HEK293 (cell line): ENCODE measurements at regions not wholly inside any gene's neighbourhood (a gene's known extent, or its start where the extent isn't known, plus 50 kb on each side); places are given as distances from the start of the nearest gene placed in this dataset.

ENCODE experiments used
- CTCF ChIA-PET: fragments of 350-600 bp; formaldehyde crosslinking; extraction: SDS; loops from one replicate; lab custom pipeline; 2021; ENCODE audit warnings: antibody characterized with exemption; lab: Yijun Ruan, JAX
- POLR2A ChIA-PET: fragments of 300-600 bp; formaldehyde crosslinking; extraction: SDS; loops from one replicate; lab custom pipeline; 2020; ENCODE audit warnings: antibody characterized with exemption, inconsistent platforms; lab: Yijun Ruan, JAX
- H3K27ac ChIP-seq: fragments of 200-500 bp; sonication (Bioruptor generic); 2 replicates; pipeline ENCODE4 v1.5.1; 2014; ENCODE audit warnings: low read depth, low read length, control low read depth, inconsistent platforms; ENCODE audit errors: extremely low read depth
- H3K36me3 ChIP-seq, 2 experiments: fragments of 200-500 bp in 1 of 2; sonication (Bioruptor generic) in 1 of 2; 1 replicate in 1 of 2; 2 replicates in 1 of 2; pipeline ENCODE4 v1.5.1; 2014 to 2017; ENCODE audit warnings: inconsistent platforms in 2 of 2, low read length in 2 of 2; ENCODE audit not compliant: control insufficient read depth in 2 of 2, insufficient read depth in 1 of 2
- H3K4me1 ChIP-seq: fragments of 200-500 bp; sonication (Bioruptor generic); 2 replicates; pipeline ENCODE4 v1.5.1; 2014; ENCODE audit warnings: mild to moderate bottlenecking, low read length, inconsistent platforms; ENCODE audit not compliant: control insufficient read depth, insufficient read depth
- H3K4me3 ChIP-seq: 2 replicates; pipeline ENCODE4 v1.5.1; 2011; ENCODE audit warnings: low read depth, mild to moderate bottlenecking, control low read depth, low read length, moderate library complexity
- H3K9me3 ChIP-seq: fragments of 200-500 bp; sonication (Bioruptor generic); 2 replicates; pipeline ENCODE4 v1.5.1; 2014; ENCODE audit warnings: low read depth, low read length, inconsistent platforms; ENCODE audit not compliant: control insufficient read depth, insufficient read depth
- BCL11B ChIP-seq: fragments of 450-650 bp; formaldehyde crosslinking; IDR thresholded peaks from 2 replicates; pipeline ENCODE4 v1.5.1; 2016; ENCODE audit warnings: low read depth, missing biosample characterization, missing genetic modification characterization
- IKZF3 ChIP-seq: fragments of 450-650 bp; IDR thresholded peaks from 2 replicates; pipeline ENCODE4 v1.5.0; 2018; ENCODE audit warnings: missing biosample characterization, mild to moderate bottlenecking, missing genetic modification characterization, moderate library complexity
- KLF10 ChIP-seq: fragments of 450-650 bp; IDR thresholded peaks from 2 replicates; pipeline ENCODE4 v1.5.1; 2018; ENCODE audit warnings: missing biosample characterization, mild to moderate bottlenecking, missing genetic modification characterization
- YY1 ChIP-seq: fragments of 450-650 bp; formaldehyde crosslinking; IDR thresholded peaks from 2 replicates; pipeline ENCODE4 v1.5.1; 2018; ENCODE audit warnings: missing biosample characterization, missing genetic modification characterization
- ZBTB8A ChIP-seq: fragments of 450-650 bp; formaldehyde crosslinking; IDR thresholded peaks from 2 replicates; pipeline ENCODE4 v1.5.1; 2016; ENCODE audit warnings: missing biosample characterization, missing genetic modification characterization
- ZFP3 ChIP-seq: fragments of 450-650 bp; formaldehyde crosslinking; IDR thresholded peaks from 2 replicates; pipeline ENCODE4 v1.5.1; 2016; ENCODE audit warnings: low read depth, missing biosample characterization, missing genetic modification characterization
- ZFP37 ChIP-seq: fragments of 450-650 bp; formaldehyde crosslinking; IDR thresholded peaks from 2 replicates; pipeline ENCODE4 v1.5.1; 2016; ENCODE audit warnings: missing biosample characterization, missing genetic modification characterization
- ZNF169 ChIP-seq: fragments of 450-650 bp; formaldehyde crosslinking; IDR thresholded peaks from 2 replicates; pipeline ENCODE4 v1.5.1; 2016; ENCODE audit warnings: missing biosample characterization, missing genetic modification characterization
- ZNF239 ChIP-seq: fragments of 450-650 bp; formaldehyde crosslinking; IDR thresholded peaks from 2 replicates; pipeline ENCODE4 v1.5.1; 2016; ENCODE audit warnings: missing biosample characterization, missing genetic modification characterization
- ZNF311 ChIP-seq: fragments of 450-650 bp; formaldehyde crosslinking; IDR thresholded peaks from 2 replicates; pipeline ENCODE4 v1.5.1; 2017; ENCODE audit warnings: missing biosample characterization, missing genetic modification characterization, borderline replicate concordance
- ZNF324 ChIP-seq: fragments of 450-650 bp; formaldehyde crosslinking; IDR thresholded peaks from 2 replicates; pipeline ENCODE4 v1.5.1; 2016; ENCODE audit warnings: missing biosample characterization, missing genetic modification characterization
- ZNF341 ChIP-seq: fragments of 450-650 bp; formaldehyde crosslinking; IDR thresholded peaks from 2 replicates; pipeline ENCODE4; 2016; ENCODE audit warnings: low read depth, missing biosample characterization, missing genetic modification characterization
- ZNF354C ChIP-seq: fragments of 450-650 bp; formaldehyde crosslinking; IDR thresholded peaks from 2 replicates; pipeline ENCODE4 v1.5.1; 2016; ENCODE audit warnings: missing biosample characterization, missing genetic modification characterization, low read depth, borderline replicate concordance
- ZNF37A ChIP-seq: fragments of 450-650 bp; IDR thresholded peaks from 2 replicates; pipeline ENCODE4 v1.5.1; 2018; ENCODE audit warnings: missing biosample characterization, missing genetic modification characterization
- ZNF426 ChIP-seq: fragments of 450-650 bp; formaldehyde crosslinking; IDR thresholded peaks from 2 replicates; pipeline ENCODE4 v1.5.1; 2017; ENCODE audit warnings: missing biosample characterization, missing genetic modification characterization, mild to moderate bottlenecking, inconsistent platforms, moderate library complexity
- ZNF501 ChIP-seq: fragments of 450-650 bp; formaldehyde crosslinking; IDR thresholded peaks from 2 replicates; pipeline ENCODE4 v1.5.1; 2016; ENCODE audit warnings: missing biosample characterization, missing genetic modification characterization
- ZNF549 ChIP-seq: fragments of 450-650 bp; IDR thresholded peaks from 2 replicates; pipeline ENCODE4 v1.5.1; 2018; ENCODE audit warnings: missing biosample characterization, missing genetic modification characterization, mild to moderate bottlenecking, inconsistent platforms, moderate library complexity
- ZNF558 ChIP-seq: fragments of 450-650 bp; formaldehyde crosslinking; IDR thresholded peaks from 2 replicates; pipeline ENCODE4 v1.5.1; 2016; ENCODE audit warnings: missing biosample characterization, missing genetic modification characterization
- ZNF560 ChIP-seq: fragments of 450-650 bp; formaldehyde crosslinking; IDR thresholded peaks from 2 replicates; pipeline ENCODE4 v1.5.1; 2017; ENCODE audit warnings: missing biosample characterization, missing genetic modification characterization, borderline replicate concordance
- ZNF707 ChIP-seq: fragments of 450-650 bp; formaldehyde crosslinking; IDR thresholded peaks from 2 replicates; pipeline ENCODE4 v1.5.1; 2016; ENCODE audit warnings: missing biosample characterization, missing genetic modification characterization
- ZNF785 ChIP-seq: fragments of 450-650 bp; formaldehyde crosslinking; IDR thresholded peaks from 2 replicates; pipeline ENCODE4 v1.5.1; 2016; ENCODE audit warnings: missing biosample characterization, missing genetic modification characterization
- TF ChIP-seq, protein P1 (sequence below): fragments of 450-650 bp; formaldehyde crosslinking; IDR thresholded peaks from 2 replicates; pipeline ENCODE4 v1.5.1; 2016; ENCODE audit warnings: missing biosample characterization, missing genetic modification characterization
- TF ChIP-seq, protein P2 (sequence below): IDR thresholded peaks from 2 replicates; pipeline ENCODE4 v1.6.1; 2011; ENCODE audit warnings: mild to moderate bottlenecking, low read depth, low read length, borderline replicate concordance
- TF ChIP-seq, protein P3 (sequence below): fragments of 450-650 bp; formaldehyde crosslinking; IDR thresholded peaks from 2 replicates; pipeline ENCODE4 v1.5.1; 2017; ENCODE audit warnings: missing biosample characterization, missing genetic modification characterization
- TF ChIP-seq, protein P4 (sequence below): fragments of 450-650 bp; formaldehyde crosslinking; IDR thresholded peaks from 2 replicates; pipeline ENCODE4 v1.5.0; 2017; ENCODE audit warnings: missing biosample characterization, missing genetic modification characterization, borderline replicate concordance
- TF ChIP-seq, protein P5 (sequence below): fragments of 450-650 bp; formaldehyde crosslinking; IDR thresholded peaks from 2 replicates; pipeline ENCODE4 v1.5.1; 2016; ENCODE audit warnings: missing biosample characterization, missing genetic modification characterization

DNA sequence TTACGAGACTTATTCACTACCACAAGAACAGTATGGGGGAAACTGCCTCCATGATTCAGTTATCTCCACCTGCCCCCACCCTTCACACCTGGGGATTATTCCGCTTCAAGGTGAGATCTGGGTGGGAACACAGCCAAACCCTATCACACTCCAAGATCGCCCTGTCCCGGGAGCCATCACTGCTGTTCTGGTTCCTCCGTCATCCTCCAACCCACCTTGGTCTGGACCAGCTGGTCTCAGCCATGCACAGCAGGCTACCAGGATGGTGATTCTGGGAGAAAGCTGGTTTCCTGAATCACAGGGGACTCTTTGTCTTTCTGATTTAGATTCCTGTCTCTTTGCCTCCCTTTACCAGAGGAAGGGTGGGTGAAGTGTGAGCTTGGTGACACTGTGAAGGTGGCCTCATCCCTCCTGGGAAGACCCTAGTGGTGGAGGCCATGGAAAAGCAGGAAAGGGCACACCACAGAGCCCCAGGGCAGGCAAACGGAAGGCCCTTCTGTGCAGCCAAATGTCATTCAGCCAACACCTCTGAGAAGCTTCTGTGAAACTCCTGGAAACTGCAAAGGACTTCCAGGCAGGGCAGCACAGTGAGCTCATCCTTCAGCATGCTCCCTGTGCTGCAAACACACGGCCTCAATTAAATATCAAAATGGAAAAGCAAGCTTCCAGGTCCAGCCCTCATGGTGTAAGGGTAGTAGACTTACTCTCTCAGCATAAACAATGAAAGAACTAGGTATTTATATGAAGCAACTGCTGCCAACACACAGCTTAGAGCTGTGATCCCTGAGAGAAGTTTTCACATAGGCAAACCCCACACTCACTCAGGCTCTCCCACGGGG lies 169.8 kb downstream of the ANKRD60 start:
- Histone ChIP-seq H3K36me3 (no peaks in the 10 kb centered on the region), H3K4me3 (no peak overlapping the region), H3K9me3 (no peaks in the 10 kb centered on the region), H3K27ac (no peak overlapping the region), H3K4me1 (no peaks in the 10 kb centered on the region)
- TF ChIP-seq ZNF549 (no peak), KLF10 (tag by site-specific recombination) (no peak), ZFP3 (tag by site-specific recombination) (no peak), ZNF426 (no peak), ZNF785 (tag by site-specific recombination) (no peak), ZNF169 (no peak), ZNF501 (no peak), ZNF354C (no peak), BCL11B (tag by site-specific recombination) (no peak), ZBTB8A (no peak), ZNF707 (tag by site-specific recombination) (no peak)
- TF ChIP-seq, protein P1, sequence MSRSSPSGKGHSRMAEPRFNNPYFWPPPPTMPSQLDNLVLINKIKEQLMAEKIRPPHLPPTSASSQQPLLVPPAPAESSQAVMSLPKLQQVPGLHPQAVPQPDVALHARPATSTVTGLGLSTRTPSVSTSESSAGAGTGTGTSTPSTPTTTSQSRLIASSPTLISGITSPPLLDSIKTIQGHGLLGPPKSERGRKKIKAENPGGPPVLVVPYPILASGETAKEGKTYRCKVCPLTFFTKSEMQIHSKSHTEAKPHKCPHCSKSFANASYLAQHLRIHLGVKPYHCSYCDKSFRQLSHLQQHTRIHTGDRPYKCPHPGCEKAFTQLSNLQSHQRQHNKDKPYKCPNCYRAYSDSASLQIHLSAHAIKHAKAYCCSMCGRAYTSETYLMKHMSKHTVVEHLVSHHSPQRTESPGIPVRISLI (tag by site-specific recombination), result no peak
- ChIA-PET CTCF (interaction anchor here (0.6 to 1.0 kb wide), 3 partner anchors 11 to 30 kb away, joined by 4 to 5 read pairs (median 4); no protein-coding TSS in a partner anchor), POLR2A (no interaction called here)

DNA sequence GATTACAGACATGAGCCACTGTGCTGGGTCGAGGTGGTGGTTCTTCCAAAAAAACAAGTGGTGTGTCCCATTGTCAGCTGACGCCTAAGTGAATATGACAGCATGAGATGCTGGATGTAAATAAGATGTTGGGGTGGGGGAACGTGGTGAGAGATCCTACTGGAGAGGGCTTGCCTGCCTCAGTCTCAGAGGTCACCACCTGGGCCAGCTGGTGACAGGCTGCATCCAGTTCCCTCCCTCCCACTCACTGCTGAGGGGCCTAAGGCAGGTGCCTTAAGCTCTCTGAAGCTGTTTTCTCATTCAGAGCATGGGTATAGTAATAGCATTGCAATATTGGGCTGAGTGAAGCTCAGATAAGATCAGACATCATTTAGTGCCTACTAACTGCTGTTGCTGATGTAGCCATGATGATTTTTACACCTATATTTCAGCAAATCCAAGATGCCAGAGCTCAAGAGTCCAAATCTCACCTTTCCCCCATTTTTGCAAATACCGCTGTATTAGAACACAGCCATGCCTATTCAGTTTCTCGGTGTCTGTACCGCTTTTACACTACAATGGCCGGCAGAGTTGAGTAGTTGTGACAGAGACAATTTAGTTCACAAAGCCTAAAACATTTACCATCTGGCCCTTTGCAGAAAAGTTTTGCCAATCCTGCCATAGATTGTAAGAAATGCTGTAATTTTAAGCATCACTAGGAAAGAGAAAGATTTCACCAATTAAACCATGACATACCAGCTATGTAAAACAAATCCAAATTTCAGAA lies 171.3 kb downstream of the ANKRD60 start:
- ChIA-PET CTCF (no interaction called here), POLR2A (no interaction called here)
- no peak overlapping the region for H3K4me3 ChIP-seq
- H3K36me3 ChIP-seq, result no peaks in the 10 kb centered on the region
- no peak overlapping the region for H3K27ac ChIP-seq
- H3K4me1 ChIP-seq, result no peaks in the 10 kb centered on the region
- no peaks in the 10 kb centered on the region for H3K9me3 ChIP-seq
- TF ChIP-seq, protein P2, sequence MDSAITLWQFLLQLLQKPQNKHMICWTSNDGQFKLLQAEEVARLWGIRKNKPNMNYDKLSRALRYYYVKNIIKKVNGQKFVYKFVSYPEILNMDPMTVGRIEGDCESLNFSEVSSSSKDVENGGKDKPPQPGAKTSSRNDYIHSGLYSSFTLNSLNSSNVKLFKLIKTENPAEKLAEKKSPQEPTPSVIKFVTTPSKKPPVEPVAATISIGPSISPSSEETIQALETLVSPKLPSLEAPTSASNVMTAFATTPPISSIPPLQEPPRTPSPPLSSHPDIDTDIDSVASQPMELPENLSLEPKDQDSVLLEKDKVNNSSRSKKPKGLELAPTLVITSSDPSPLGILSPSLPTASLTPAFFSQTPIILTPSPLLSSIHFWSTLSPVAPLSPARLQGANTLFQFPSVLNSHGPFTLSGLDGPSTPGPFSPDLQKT, result no peak
- no peak for TF ChIP-seq ZNF560 (tag by site-specific recombination)
- no peak for TF ChIP-seq ZNF341 (tag by site-specific recombination)
- TF ChIP-seq ZNF37A (tag by site-specific recombination), result no peak
- no peak for TF ChIP-seq ZFP37 (tag by site-specific recombination)
- TF ChIP-seq, protein P3, sequence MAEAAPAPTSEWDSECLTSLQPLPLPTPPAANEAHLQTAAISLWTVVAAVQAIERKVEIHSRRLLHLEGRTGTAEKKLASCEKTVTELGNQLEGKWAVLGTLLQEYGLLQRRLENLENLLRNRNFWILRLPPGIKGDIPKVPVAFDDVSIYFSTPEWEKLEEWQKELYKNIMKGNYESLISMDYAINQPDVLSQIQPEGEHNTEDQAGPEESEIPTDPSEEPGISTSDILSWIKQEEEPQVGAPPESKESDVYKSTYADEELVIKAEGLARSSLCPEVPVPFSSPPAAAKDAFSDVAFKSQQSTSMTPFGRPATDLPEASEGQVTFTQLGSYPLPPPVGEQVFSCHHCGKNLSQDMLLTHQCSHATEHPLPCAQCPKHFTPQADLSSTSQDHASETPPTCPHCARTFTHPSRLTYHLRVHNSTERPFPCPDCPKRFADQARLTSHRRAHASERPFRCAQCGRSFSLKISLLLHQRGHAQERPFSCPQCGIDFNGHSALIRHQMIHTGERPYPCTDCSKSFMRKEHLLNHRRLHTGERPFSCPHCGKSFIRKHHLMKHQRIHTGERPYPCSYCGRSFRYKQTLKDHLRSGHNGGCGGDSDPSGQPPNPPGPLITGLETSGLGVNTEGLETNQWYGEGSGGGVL (tag by site-specific recombination), result no peak
- TF ChIP-seq, protein P4, sequence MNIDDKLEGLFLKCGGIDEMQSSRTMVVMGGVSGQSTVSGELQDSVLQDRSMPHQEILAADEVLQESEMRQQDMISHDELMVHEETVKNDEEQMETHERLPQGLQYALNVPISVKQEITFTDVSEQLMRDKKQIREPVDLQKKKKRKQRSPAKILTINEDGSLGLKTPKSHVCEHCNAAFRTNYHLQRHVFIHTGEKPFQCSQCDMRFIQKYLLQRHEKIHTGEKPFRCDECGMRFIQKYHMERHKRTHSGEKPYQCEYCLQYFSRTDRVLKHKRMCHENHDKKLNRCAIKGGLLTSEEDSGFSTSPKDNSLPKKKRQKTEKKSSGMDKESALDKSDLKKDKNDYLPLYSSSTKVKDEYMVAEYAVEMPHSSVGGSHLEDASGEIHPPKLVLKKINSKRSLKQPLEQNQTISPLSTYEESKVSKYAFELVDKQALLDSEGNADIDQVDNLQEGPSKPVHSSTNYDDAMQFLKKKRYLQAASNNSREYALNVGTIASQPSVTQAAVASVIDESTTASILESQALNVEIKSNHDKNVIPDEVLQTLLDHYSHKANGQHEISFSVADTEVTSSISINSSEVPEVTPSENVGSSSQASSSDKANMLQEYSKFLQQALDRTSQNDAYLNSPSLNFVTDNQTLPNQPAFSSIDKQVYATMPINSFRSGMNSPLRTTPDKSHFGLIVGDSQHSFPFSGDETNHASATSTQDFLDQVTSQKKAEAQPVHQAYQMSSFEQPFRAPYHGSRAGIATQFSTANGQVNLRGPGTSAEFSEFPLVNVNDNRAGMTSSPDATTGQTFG, result no peak
- TF ChIP-seq, protein P5, sequence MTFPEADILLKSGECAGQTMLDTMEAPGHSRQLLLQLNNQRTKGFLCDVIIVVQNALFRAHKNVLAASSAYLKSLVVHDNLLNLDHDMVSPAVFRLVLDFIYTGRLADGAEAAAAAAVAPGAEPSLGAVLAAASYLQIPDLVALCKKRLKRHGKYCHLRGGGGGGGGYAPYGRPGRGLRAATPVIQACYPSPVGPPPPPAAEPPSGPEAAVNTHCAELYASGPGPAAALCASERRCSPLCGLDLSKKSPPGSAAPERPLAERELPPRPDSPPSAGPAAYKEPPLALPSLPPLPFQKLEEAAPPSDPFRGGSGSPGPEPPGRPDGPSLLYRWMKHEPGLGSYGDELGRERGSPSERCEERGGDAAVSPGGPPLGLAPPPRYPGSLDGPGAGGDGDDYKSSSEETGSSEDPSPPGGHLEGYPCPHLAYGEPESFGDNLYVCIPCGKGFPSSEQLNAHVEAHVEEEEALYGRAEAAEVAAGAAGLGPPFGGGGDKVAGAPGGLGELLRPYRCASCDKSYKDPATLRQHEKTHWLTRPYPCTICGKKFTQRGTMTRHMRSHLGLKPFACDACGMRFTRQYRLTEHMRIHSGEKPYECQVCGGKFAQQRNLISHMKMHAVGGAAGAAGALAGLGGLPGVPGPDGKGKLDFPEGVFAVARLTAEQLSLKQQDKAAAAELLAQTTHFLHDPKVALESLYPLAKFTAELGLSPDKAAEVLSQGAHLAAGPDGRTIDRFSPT (tag by site-specific recombination), result no peak
- TF ChIP-seq ZNF311 (tag by site-specific recombination), result no peak
- TF ChIP-seq ZNF558 (tag by site-specific recombination), result no peak
- no peak for TF ChIP-seq IKZF3 (tag by site-specific recombination)
- TF ChIP-seq ZNF239, result no peak
- TF ChIP-seq YY1 (tag by site-specific recombination), result no peak
- no peak for TF ChIP-seq ZNF324 (tag by site-specific recombination)
